PFSK-1 (cell line): ENCODE measurements at regions not wholly inside any gene's neighbourhood (a gene's known extent, or its start where the extent isn't known, plus 50 kb on each side); places are given as distances from the start of the nearest gene placed in this dataset.

Experiments used
- FOXP2 ChIP-seq: optimal IDR thresholded peaks from 2 replicates; pipeline ENCODE3; 2011; ENCODE audit warnings: borderline replicate concordance, control low read depth, inconsistent platforms; ENCODE audit not compliant: insufficient read depth; ENCODE audit errors: extremely low read length, extremely low read depth
- POLR2AphosphoS5 ChIP-seq: IDR thresholded peaks from 2 replicates; pipeline ENCODE4 v1.6.1; 2012; ENCODE audit warnings: low read depth, mild to moderate bottlenecking, control low read depth, low read length, moderate library complexity
- REST ChIP-seq, 2 experiments: IDR thresholded peaks; 2 replicates each; pipeline versions ENCODE4 v1.6.1 to v1.8.0; 2011 to 2012; ENCODE audit warnings: low read depth in 2 of 2, low read length in 2 of 2, control low read depth in 1 of 2, inconsistent platforms in 1 of 2, mild to moderate bottlenecking in 1 of 2, moderate library complexity in 1 of 2; ENCODE audit not compliant: insufficient read depth in 1 of 2
- SIN3A ChIP-seq: IDR thresholded peaks from 2 replicates; pipeline ENCODE4 v1.6.1; 2012; ENCODE audit warnings: mild to moderate bottlenecking, low read length, moderate library complexity, borderline replicate concordance; ENCODE audit not compliant: insufficient read depth
- TAF1 ChIP-seq: IDR thresholded peaks from 2 replicates; pipeline ENCODE4 v1.6.1; 2012; ENCODE audit warnings: low read length, control low read depth, borderline replicate concordance; ENCODE audit not compliant: insufficient read depth

DNA sequence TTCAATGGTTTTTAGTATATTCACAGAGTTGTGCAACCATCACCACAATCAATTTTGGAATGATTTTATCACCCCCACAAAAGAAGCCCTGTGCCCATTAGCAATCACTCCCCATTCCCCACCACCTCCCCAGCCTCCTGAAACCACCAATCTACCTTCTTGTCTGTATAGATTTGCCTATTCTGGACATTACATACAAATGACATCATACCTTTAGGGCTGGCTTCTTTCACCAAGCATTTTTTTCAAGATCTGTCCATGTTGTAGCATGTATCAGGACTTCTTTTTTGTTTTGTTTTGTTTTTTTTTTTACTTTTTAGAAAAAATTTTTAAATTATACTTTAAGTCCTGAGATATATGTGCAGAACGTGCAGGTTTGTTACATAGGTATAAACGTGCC is 108.1 kb downstream of the RTL9 start:
- no peak for TF ChIP-seq FOXP2
- TF ChIP-seq SIN3A: no peak
- no peak for TF ChIP-seq TAF1
- TF ChIP-seq POLR2AphosphoS5: no peak
- no peak for TF ChIP-seq REST (IDR thresholded peaks at IDR 0.05; ENCODE audit: insufficient read depth in 1 of 2, low read depth in 2 of 2, low read length in 2 of 2)

DNA sequence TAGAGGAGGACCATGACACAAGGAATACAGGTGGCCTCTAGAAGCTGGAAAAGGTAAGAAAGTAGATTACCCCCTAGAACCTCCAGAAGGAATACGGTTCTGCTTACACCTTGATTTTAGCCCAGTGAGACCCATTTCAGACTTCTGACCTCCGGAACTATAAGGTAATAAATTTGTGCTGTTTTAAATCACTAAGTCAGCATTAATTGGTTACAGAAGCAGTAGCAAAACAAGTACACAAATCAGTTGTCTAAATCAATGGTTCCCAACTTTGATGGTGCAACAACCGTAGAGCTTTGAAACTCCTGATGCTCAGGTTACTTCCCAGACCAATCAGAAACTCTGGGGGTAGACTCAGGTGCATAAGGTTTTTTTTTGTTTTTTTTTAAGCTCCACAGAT is 113.6 kb downstream of the RTL9 start:
- TF ChIP-seq POLR2AphosphoS5 (no peak), SIN3A (no peak), FOXP2 (no peak), REST (IDR thresholded peaks at IDR 0.05; ENCODE audit: insufficient read depth in 1 of 2, low read depth in 2 of 2, low read length in 2 of 2) (no peak), TAF1 (no peak)

DNA sequence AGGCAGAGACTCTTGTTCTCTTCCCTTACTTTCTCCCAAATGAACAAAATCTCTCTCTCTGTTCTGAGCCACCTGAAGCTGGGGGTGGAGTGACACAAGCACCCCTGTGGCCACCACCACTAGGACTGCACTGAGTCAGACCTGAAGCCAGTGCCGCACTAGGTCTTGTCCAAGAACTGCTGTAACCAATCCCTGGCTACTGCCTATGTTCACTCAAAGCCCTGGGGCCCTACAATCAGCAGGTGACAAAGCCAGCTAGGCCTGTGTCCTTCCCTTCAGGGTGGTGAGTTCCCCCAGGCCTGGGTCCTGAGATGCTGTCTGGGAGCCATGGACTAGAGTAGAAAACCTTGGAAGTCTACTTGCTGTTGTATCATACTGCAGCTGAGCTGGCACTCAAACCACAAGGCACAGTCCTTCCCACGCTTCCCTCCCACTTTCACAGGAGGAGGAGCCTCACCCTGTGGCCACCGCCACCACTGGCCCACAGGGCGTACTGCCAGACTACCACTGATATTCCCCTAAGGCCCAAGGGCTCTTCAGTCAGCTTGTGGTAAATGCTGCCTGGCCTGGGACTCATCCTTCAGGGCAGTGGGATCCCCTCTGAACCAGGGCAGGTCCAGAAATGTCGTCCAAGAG is 119.1 kb downstream of the RTL9 start:
- TF ChIP-seq REST (IDR thresholded peaks at IDR 0.05; ENCODE audit: insufficient read depth in 1 of 2, low read depth in 2 of 2, low read length in 2 of 2): no peak
- TF ChIP-seq POLR2AphosphoS5: no peak
- no peak for TF ChIP-seq TAF1
- TF ChIP-seq FOXP2: no peak
- TF ChIP-seq SIN3A: no peak

DNA sequence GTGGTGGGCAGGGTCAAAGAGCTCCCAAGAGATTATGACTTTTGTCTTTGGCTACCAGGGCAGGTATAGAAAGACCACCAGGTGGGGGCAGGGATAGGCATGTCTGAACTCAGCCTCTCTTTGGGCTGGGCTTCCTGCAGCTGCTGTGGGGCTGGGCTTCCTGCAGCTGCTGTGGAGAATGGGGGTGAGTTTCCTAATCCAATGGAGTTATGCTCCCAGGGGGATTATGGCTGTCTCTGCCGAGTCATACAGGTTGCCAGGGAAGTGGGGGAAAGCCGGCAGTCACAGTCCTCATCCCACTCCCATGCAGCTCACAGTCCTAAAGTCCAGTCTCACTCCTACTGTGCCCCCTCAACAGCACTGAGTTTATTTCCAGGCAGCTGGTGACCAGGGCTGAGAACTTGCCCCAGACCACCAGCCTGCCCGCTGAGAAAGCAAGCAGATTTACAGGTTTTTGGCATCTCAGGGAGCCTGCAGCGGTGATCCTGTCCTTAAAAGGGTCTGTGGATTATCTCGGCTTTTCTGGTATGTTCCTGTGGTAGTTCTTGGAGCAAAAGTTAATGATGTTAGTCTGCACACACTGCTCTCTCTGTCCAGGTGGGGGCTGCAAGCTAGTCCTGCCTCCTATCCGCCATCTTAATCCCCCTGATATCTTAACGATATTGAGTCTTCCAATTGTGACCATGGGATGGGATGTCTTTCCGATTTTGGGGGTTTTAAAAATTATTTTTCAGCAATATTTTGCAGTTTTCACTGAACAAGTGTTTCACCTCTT is 133.4 kb downstream of the RTL9 start:
- no peak for TF ChIP-seq POLR2AphosphoS5
- TF ChIP-seq FOXP2: no peak
- no peak for TF ChIP-seq REST (IDR thresholded peaks at IDR 0.05; ENCODE audit: insufficient read depth in 1 of 2, low read depth in 2 of 2, low read length in 2 of 2)
